GM12864 (cell line): ENCODE measurements at regions not wholly inside any gene's neighbourhood (a gene's known extent, or its start where the extent isn't known, plus 50 kb on each side); places are given as distances from the start of the nearest gene placed in this dataset.

ENCODE experiments used
- DNase-seq: peaks from one replicate; pipeline ENCODE4 v3.0.0-alpha.2; 2011; ENCODE audit warnings: low read depth
- H3K4me3 ChIP-seq: 2 replicates; pipeline ENCODE4 v1.5.1; 2011; ENCODE audit warnings: mild to moderate bottlenecking, low read depth, low read length, control low read depth
- TF ChIP-seq, protein P1 (sequence below): IDR thresholded peaks from 2 replicates; pipeline ENCODE4 v1.5.1; 2011; ENCODE audit warnings: low read depth, mild to moderate bottlenecking, moderate library complexity, low read length, control low read depth, inconsistent platforms; ENCODE audit errors: missing control alignments

DNA sequence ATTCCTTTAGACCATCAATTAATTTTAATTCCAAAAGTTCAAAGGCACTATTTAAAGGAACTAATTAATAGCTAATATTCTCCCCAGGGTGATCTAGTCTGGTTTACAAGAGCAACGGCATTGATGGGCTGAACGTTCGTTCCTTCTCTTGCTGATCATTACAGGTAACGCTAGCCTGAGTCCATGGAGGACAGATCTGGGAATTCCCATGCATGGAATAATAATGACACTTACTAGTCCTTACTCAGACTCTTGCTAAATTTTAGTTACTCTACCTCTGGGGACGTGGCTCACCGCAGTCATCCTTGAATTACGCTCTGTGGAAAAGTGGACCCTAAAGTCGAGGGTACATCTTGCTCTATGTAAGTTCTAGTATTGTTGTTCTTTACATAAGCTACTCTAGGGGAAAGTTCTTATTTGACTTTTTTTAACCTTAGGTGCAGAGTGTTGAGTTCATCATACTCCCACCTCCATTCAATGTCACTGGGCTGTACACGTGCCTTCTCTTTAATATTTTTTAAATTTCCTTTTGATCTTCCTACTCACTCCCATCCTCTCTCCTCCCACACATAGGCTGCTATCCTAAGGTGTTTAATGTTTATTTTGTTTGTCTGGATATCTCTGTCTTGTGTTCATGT lies 133.9 kb downstream of the ZNF281 start:
- TF ChIP-seq, protein P1, sequence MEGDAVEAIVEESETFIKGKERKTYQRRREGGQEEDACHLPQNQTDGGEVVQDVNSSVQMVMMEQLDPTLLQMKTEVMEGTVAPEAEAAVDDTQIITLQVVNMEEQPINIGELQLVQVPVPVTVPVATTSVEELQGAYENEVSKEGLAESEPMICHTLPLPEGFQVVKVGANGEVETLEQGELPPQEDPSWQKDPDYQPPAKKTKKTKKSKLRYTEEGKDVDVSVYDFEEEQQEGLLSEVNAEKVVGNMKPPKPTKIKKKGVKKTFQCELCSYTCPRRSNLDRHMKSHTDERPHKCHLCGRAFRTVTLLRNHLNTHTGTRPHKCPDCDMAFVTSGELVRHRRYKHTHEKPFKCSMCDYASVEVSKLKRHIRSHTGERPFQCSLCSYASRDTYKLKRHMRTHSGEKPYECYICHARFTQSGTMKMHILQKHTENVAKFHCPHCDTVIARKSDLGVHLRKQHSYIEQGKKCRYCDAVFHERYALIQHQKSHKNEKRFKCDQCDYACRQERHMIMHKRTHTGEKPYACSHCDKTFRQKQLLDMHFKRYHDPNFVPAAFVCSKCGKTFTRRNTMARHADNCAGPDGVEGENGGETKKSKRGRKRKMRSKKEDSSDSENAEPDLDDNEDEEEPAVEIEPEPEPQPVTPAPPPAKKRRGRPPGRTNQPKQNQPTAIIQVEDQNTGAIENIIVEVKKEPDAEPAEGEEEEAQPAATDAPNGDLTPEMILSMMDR: no peak
- DNase-seq: no peak
- no peak overlapping the region for H3K4me3 ChIP-seq

GRCh38 chr1:200275415-200275814 lies 134.4 kb downstream of the ZNF281 start:
- no peak overlapping the region for H3K4me3 ChIP-seq
- no peak for DNase-seq
- TF ChIP-seq, protein P1: no peak

GRCh38 chr1:200274116-200274515 lies 135.7 kb downstream of the ZNF281 start:
- TF ChIP-seq, protein P1: no peak
- DNase-seq: no peak

GRCh38 chr1:200272481-200273068 lies 137.3 kb downstream of the ZNF281 start:
- no peak overlapping the region for H3K4me3 ChIP-seq
- DNase-seq: no peak
- TF ChIP-seq, protein P1: no peak

More at GRCh38 chr1:200274116-200274515, 135.7 kb downstream of the ZNF281 start:
- H3K4me3 ChIP-seq: no peak overlapping the region

DNA sequence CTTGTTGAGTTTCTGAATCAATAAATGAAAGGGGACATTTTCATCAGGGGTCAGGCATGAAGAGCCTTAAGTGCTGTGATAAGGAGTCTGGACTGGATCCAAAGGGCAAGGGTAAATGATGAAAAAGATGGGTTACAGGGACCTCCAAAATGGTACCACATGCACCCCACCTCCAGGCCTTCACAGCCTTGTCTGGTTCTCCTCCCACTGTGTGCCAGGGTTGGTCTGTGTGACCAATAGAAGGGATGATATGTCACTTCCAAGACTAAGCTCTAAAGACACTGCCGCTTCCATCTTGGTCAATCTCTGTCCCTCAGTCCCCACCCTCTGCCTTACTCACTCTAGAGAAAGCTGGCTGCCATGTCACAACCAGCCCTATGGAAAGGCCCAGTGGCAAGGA lies 140.6 kb downstream of the ZNF281 start:
- TF ChIP-seq, protein P1: no peak
- DNase-seq: no peak
- no peak overlapping the region for H3K4me3 ChIP-seq

DNA sequence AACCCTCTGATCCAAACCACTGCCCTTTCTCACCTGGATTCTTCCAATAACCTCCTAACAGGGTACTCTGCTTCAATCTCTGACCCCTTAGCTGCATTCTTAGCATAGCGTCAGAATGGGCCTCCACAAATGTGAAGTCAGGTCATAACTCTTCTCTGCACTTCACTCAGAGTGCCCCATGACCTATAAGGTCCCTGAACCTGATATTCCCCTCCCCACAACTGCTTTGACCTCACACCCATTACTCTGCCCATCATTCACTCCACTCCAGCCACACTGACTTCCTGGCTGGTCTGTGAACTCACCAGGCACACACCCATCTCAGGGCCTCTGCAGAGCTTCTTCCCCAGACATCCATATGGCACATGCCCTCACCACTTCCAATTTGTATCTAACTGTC lies 141.9 kb downstream of the ZNF281 start:
- DNase-seq: no peak
- H3K4me3 ChIP-seq: no peak overlapping the region
- TF ChIP-seq, protein P1: no peak

DNA sequence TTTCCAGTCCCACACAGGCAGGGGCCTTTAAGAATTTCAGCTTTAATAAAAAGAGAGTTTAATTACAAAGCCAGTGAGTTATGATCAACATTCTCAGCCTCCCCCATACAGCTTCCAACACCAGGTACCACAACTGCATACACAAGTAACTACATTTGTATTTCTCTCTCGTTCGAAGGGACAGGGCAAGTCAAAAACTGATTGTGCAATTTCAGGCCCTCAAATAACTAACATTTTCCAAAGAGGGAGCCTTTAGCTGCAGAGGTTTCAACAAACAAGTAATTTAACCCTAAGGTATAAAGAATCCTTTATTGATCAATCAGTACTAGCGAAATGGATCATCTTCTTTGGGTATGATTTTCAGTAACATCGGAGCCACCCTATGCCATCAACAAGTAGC lies 142.4 kb downstream of the ZNF281 start:
- no peak overlapping the region for H3K4me3 ChIP-seq
- no peak for DNase-seq
- TF ChIP-seq, protein P1: no peak
